ENCODE measurements at regions not wholly inside any gene's neighbourhood (a gene's known extent, or its start where the extent isn't known, plus 50 kb on each side); places are given as distances from the start of the nearest gene placed in this dataset.

DNA sequence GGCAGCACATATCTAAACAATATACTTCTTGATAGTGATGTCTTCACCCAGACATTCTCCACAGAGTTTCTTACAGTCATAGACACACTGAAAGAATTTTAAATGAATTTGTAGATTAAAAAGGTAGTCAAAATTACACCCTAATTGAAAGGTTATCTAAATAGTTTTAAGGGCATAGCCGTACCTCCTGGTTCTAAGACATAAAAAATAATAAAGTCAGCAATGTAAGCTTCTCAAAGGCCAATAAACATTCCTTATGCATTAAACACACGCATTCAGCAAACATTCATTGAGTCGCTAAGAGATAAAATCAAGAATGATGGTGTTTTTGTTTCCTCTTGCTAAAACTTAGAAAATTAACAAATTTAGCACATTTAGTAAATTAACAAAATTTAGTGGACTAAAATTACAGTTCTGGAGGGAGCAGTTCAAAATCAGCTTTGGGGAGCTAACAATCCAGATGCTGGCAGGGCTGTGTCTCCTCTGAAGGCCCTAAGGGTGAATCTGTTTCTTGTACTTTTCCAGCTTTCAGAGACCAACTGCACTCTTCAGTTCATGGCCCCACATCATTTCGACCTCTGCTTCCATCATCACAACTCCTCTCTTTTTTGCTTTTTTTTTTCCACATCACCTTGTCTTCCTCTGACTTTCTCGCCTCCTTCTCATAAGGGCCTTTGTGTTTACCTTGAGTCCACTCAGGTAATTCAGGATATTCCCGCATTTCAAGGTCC, 516.5 kb downstream of the DNAH5 start:
- TF ChIP-seq RARB (CRISPR knock-in tag; IDR thresholded peaks at IDR 0.05) (no peak), ARNTL (CRISPR knock-in tag; IDR thresholded peaks at IDR 0.05; ENCODE audit: borderline replicate concordance, low read depth) (no peak), ESRRG (CRISPR knock-in tag; IDR thresholded peaks at IDR 0.05) (no peak), PATZ1 (CRISPR knock-in tag; IDR thresholded peaks at IDR 0.05; ENCODE audit: borderline replicate concordance) (no peak), PPARA (CRISPR knock-in tag; IDR thresholded peaks at IDR 0.05; ENCODE audit: borderline replicate concordance) (no peak), OSR1 (CRISPR knock-in tag; IDR thresholded peaks at IDR 0.05) (no peak), ZNF565 (CRISPR knock-in tag; conservative IDR thresholded peaks at IDR 0.05; ENCODE audit: low read depth) (no peak), BACH2 (CRISPR knock-in tag; IDR thresholded peaks at IDR 0.05; ENCODE audit: borderline replicate concordance) (no peak), CSDC2 (CRISPR knock-in tag; IDR thresholded peaks at IDR 0.05) (no peak)

All from SK-N-SH treated with all-trans-retinoic acid at 6 μM for 48 hours (cell line).